ENCODE measurements at regions not wholly inside any gene's neighbourhood (a gene's known extent, or its start where the extent isn't known, plus 50 kb on each side); places are given as distances from the start of the nearest gene placed in this dataset.

GRCh38 chr5:93313672-93314071, 267.3 kb downstream of the NR2F1-AS1 start:
- DNase-seq: no peak

- no peak for DNase-seq
Observed at GRCh38 chr5:93311881-93312280, 269.1 kb downstream of the NR2F1-AS1 start.

DNA sequence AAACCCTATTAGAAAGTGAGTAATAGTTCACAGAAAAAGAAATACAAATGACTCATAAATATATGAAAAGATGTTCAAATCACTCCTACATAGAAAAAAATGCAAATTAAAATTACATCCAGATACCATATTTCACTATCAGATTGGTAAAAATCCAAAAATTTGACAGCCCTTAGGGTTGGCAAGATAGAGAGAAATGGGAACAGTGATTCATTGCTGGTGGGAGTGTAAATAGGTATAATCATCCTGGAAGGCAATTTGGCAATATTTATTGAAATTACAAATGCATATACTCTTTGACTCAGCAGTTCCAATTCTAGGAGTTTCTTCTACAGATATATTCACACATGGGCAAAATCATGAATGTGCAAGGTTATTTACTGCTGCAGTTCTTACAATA, 273.5 kb downstream of the NR2F1-AS1 start:
- no peak for DNase-seq

DNA sequence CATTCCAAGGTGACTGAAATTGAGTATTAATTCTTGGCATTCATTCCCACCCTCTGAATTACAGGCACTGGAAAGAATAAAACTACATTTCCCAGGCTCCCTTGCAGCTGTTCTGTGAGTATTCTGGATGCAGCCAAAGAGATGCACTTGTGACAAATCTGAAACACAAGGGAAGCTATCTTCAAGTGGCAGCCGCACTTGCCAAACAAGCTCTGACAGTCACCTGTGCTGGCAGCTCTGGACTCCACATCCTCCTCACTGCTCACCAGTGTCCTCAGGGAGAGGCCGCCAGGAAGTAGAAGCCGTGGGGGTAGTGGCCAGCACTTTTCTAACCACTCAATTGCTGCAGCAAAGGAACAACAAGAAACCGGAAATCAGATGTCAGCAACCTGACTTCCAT, 275.0 kb downstream of the NR2F1-AS1 start:
- DNase-seq: no peak

DNA sequence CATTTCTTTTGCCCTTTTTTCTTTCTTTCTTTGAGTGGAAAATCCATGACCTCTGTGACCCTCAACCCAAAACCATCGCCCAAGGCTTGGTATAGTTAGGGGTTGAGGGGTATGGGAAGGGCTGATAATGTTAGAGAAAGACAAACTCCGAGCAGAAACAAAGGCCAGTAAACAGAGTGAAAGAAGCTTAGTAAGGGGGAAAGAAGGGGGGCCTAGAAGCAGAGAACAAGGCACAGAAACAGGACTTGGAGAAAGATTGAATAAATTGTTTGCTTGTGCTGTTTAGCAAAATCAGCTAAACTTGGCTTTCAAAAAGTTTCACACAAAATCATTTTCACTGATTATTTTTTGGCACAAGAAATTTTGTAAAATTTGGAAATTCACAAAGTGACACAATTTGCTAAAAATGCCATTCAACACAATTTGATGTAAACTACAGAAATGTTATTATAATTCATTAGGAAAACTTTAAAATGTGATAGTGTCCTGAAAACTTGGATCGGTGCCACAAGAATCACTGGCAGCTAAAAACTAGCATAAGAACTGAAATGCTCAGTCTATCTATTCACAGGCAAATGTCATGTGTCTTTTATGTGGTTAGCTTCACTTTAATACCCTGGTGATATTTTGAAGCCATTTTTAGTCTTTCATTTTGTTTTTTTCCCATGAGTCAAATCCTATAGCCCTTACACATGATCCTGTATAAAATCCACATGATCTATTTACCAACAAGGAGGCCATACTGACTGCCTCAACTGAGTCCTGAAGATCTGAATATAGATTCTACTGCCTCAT, 276.4 kb downstream of the NR2F1-AS1 start:
- no peak for DNase-seq

GRCh38 chr5:93303291-93303691, 277.7 kb downstream of the NR2F1-AS1 start:
- DNase-seq: no peak

DNA sequence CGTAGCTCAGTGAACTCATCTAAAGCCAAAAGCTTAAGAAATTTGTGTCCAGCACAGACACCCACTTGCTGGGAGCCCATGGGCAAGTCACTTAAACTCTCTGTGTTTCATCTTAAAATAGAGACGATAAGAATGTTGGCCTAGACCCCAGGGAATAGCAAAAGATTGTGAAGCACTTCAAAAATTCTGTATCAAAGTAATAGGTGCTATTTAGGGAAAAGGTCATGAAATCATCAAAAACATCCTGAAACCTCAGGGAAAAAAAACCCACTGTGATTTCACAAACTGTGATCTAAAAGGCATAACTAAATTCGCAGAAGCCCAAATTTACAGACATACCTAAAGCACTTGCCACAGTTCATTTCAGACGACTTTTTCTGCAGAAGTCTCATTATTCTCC, 278.3 kb downstream of the NR2F1-AS1 start:
- no peak for DNase-seq

- no peak for DNase-seq
Observed at GRCh38 chr5:93300945-93301344, 280.1 kb downstream of the NR2F1-AS1 start.

- DNase-seq: no peak
Observed at GRCh38 chr5:93300309-93300923, 280.6 kb downstream of the NR2F1-AS1 start.

DNA sequence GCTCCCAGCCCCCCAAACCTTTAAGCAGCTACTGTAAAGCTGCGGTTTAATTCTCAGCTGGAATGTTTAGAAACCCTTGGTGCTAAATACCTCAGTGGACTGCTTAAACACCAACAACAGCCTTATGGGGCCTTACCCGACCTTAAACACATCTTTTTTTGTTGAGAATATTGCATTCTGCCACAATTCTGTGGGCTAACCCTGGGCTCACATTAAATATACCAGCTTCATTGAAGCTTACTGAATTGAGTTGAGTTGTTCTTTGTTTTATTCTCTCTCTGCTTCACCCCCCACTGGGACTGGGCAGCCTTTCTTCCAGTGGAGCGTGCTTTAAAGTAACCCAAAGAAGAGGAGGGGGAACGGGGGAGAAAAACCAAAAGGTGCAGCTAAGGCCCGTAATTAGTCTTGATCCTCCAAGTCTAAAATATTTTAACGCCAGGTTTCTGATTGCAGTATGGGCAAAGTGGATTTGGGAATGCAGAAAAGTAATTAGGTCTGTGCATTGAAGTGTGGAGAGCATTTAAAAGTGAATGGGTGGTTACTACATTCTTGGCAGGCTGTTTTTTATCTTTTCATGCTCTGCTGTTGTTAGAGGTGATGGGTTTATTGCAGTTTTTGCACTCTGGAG, 281.2 kb downstream of the NR2F1-AS1 start:
- DNase-seq: peak in 2 of 14 donors; percentile 11 to 17

- DNase-seq: no peak
Observed at GRCh38 chr5:93297116-93297515, 283.9 kb downstream of the NR2F1-AS1 start.

DNA sequence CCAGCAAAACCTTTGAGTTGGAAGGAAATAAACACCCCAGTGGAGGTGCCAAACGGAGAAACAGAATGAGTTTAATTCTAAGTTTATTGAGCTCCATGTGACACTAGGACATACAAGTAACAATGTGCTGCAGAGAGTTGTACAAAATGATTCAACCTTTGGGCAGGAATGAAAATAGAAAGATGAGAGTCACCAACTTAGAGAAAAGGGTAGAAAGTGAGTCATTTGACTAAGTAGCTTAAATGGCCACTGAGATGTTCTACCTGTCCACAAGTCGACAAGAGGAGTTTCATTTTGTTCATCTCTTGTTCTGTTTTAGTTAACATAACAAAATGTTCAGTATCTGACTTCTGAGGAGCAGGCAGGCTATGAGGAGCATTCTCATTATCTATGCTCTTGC, 284.7 kb downstream of the NR2F1-AS1 start:
- DNase-seq: peak in 1 of 14 donors; percentile 12

DNA sequence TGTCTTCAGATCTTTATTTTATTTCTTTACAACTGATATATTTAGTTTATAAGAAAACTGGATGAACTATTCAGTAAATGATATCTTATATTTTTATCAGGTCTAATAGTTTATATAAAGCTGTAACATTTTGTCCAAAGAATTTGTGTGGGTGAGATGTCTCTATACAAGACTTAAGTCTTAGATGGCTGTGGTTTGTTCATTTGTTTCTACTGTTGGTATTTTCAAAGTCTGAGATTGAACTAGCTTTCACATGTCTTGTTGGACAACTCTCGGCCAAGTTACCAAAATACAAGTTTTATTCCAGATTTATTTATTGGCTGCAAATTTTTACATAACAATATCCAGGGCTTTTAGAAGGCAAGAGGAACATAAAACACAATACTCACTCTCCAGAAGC, 286.0 kb downstream of the NR2F1-AS1 start:
- no peak for DNase-seq

- DNase-seq: no peak
Observed at GRCh38 chr5:93294199-93294598, 286.8 kb downstream of the NR2F1-AS1 start.

DNA sequence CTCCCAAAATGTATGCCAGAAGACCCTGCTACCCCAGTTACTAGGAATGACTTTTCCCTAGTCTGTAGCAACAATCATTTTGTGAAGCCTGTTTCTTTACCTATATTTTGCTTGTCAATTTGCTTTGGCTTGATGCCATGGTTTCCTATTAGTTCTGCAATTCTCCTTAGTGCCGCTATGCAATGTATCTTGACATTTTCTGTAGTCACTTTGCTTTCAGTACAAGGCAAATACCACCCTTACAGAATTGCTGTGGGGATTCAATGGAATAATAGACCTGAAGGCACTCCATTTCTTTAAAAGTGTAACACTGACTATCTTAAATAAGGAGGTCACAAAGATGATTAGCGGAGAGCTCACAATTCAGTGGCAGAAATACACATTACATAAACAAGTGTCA, 291.1 kb downstream of the NR2F1-AS1 start:
- DNase-seq: no peak

- no peak for DNase-seq
Observed at GRCh38 chr5:93285461-93285860, 295.6 kb downstream of the NR2F1-AS1 start.

DNA sequence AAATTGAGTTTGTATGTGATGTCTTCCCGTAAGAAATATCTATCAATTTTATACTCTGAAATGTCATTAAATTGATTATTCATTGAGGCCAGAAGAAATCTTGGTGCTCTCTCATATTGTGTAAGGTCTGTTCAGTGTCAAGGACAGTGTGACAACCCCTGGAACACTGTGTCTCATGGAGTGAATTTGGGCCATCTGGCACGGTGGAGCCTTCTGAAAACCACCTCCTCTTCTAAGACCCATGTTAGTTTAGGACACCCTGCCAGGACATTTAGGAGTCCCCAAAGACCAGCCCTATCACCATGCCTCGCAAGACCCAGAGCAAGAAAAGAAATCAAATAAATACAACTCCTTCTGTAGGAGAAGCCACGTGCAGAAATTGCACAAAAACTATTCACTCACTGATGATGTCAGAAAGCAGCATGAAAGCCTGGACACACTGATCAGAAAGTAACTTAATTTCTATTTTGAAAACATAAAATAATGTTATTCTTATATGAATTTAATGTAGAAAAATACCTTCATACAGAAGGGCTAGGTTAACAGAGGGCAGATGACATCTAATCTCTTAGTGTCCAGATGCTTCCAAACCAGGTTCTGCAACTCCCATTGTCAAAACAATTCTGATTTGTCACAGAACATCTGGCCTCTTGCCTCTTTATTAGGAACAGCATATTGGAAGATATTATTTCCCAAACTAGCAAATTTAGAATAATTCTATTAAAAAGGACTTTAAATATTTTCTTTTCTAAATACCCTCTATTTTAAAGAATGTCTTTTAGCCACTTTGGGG, 298.8 kb downstream of the NR2F1-AS1 start:
- DNase-seq: no peak

DNA sequence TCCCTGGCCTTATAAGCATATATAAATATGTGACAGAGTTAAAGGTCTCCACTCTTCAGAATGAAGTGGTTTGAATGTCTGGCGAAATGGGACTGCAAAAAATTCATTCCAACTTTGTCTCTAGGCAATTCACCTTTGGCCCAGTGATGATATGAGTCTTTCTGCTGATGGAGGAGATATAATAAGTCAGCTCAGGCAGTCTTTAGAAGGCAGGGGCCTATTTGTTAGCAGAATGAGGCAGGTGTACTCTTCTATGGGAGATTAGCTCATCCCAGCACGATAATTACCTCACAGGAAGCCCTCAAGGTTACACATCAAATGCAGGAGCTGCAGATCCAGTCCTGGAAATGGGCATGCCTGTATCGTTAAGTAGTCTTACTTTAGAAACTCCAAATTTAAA, 300.5 kb downstream of the NR2F1-AS1 start:
- DNase-seq: no peak

GRCh38 chr5:93279296-93279963, 301.6 kb downstream of the NR2F1-AS1 start:
- DNase-seq: no peak

- no peak for DNase-seq
Observed at GRCh38 chr5:93278896-93279295, 302.1 kb downstream of the NR2F1-AS1 start.

DNA sequence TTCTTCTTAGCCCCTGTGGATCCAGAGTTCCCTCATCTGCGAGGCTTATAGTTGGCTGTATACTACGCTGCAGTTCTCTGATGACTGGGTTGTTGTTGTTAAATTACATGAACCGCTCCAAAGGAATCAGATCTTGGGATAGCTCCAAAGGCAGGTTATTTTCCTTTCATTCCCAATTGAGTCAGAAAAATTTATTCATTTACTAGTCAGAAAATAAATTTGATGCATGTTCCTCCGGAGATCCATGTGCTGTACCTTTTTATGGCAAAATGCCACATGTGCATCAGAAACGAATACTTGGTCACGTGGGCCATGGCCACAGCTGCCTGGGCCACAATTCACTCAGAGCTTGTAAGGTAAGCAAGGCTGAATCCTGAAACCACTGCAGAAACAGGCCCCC, 304.0 kb downstream of the NR2F1-AS1 start:
- no peak for DNase-seq

DNA sequence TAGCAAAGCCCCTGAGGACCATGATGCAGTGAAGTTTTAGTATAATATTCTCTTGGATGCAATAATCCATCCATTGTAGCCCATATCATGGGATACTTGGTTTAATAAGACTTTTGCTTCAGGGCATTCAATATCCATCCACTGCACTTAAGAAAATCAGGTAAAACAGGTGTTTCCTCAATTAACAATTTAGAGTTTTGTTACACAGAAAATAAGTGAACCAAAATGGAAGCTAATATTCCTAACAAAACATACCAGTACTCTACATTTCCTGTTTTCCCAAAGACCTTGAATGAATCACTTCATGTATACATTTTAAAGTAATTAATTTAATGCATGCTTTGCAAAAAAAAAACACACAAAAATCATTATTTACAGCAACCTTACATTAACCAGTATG, 305.6 kb downstream of the NR2F1-AS1 start:
- DNase-seq: no peak

Data from C1 segment of cervical spinal cord (tissue), 14 donors.